IMR-90 (cell line): ENCODE measurements at regions not wholly inside any gene's neighbourhood (a gene's known extent, or its start where the extent isn't known, plus 50 kb on each side); places are given as distances from the start of the nearest gene placed in this dataset.
A peak's percentile ranks its signal among the peaks of the same experiment; 100 is the strongest.

Experiments
- ATAC-seq: fragments of 200-7000 bp; cut with Tn5 transposase; 2 replicates; pipeline ENCODE4 v1.9.1; 2020; ENCODE audit warnings: low read depth, mild to moderate bottlenecking, moderate library complexity
- BruUV-seq: library from RNA; stranded (reverse); fragments of 400-500 nt; replicated peaks from 2 replicates; lab custom pipeline; 2021; lab: Mats Ljungman, UMichigan
- CTCF ChIA-PET: fragments of 300-600 bp; formaldehyde crosslinking; extraction: SDS; loops from one replicate; lab custom pipeline; 2021; ENCODE audit warnings: antibody characterized with exemption; lab: Yijun Ruan, JAX
- POLR2A ChIA-PET: fragments of 300-600 bp; sonication (Branson Sonifier 250); formaldehyde crosslinking; loops from one replicate; lab custom pipeline; 2022; ENCODE audit warnings: antibody characterized with exemption; ENCODE audit not compliant: unreplicated experiment; lab: Charles Lee
- DNase-seq: peaks from one replicate; pipeline ENCODE4 v3.0.0; 2013
- H2AFZ ChIP-seq: replicated peaks from 2 replicates; pipeline ENCODE3; 2013; ENCODE audit warnings: low read length, mild to moderate bottlenecking; ENCODE audit not compliant: poor library complexity
- H2AK5ac ChIP-seq: 2 replicates; pipeline ENCODE4 v1.6.1; 2013; ENCODE audit warnings: low read depth, low read length, inconsistent platforms
- H2AK9ac ChIP-seq: replicated peaks from 2 replicates; pipeline ENCODE3; 2013; ENCODE audit warnings: mild to moderate bottlenecking, low read depth, low read length, moderate library complexity; ENCODE audit not compliant: poor library complexity
- H2BK120ac ChIP-seq: 2 replicates; pipeline ENCODE4 v1.6.1; 2013; ENCODE audit warnings: low read depth, low read length, inconsistent platforms
- H2BK15ac ChIP-seq: 3 replicates; pipeline ENCODE4 v1.6.1; 2013; ENCODE audit warnings: low read depth, low read length, inconsistent platforms
- H2BK20ac ChIP-seq: 2 replicates; pipeline ENCODE4 v1.6.1; 2013; ENCODE audit warnings: low read depth, mild to moderate bottlenecking, inconsistent platforms, low read length, moderate library complexity
- H2BK5ac ChIP-seq: 2 replicates; pipeline ENCODE4 v1.6.1; 2013; ENCODE audit warnings: mild to moderate bottlenecking, low read depth, low read length, inconsistent platforms; ENCODE audit not compliant: poor library complexity, severe bottlenecking
- H3K14ac ChIP-seq: replicated peaks from 2 replicates; pipeline ENCODE4 v1.6.1; 2013; ENCODE audit warnings: low read depth, low read length, inconsistent platforms
- H3K18ac ChIP-seq: 2 replicates; pipeline ENCODE4 v1.6.1; 2013; ENCODE audit warnings: low read depth, low read length, control low read depth
- H3K23ac ChIP-seq: 2 replicates; pipeline ENCODE4 v1.6.1; 2013; ENCODE audit warnings: low read depth, low read length, inconsistent platforms
- H3K27ac ChIP-seq: 2 replicates; pipeline ENCODE4 v1.5.1; 2013; ENCODE audit warnings: mild to moderate bottlenecking, control low read depth, low read length; ENCODE audit not compliant: insufficient read depth
- H3K27me3 ChIP-seq: 2 replicates; pipeline ENCODE4 v1.6.1; 2013; ENCODE audit warnings: low read length; ENCODE audit not compliant: control insufficient read depth, insufficient read depth
- H3K36me3 ChIP-seq: 2 replicates; pipeline ENCODE4 v1.6.1; 2013; ENCODE audit warnings: low read length, mixed read lengths; ENCODE audit not compliant: control insufficient read depth, insufficient read depth
- H3K4ac ChIP-seq: 2 replicates; pipeline ENCODE4 v1.6.1; 2013; ENCODE audit warnings: low read depth, low read length, inconsistent platforms
- H3K4me1 ChIP-seq: 2 replicates; pipeline ENCODE4 v1.6.1; 2013; ENCODE audit warnings: low read length, mixed read lengths; ENCODE audit not compliant: control insufficient read depth, insufficient read depth
- H3K4me2 ChIP-seq: 2 replicates; pipeline ENCODE4 v1.6.1; 2013; ENCODE audit warnings: low read depth, mild to moderate bottlenecking, control low read depth, low read length, moderate library complexity
- H3K4me3 ChIP-seq: 2 replicates; pipeline ENCODE4 v1.5.1; 2013; ENCODE audit warnings: low read depth, mild to moderate bottlenecking, control low read depth, low read length, moderate library complexity; ENCODE audit not compliant: insufficient read depth
- H3K56ac ChIP-seq: 2 replicates; pipeline ENCODE4 v1.6.1; 2013; ENCODE audit warnings: low read length, inconsistent platforms; ENCODE audit not compliant: insufficient read depth; ENCODE audit errors: extremely low read depth
- H3K79me1 ChIP-seq, 2 experiments: 2 replicates each; pipeline ENCODE4 v1.6.1; 2013; ENCODE audit warnings: low read length in 2 of 2, inconsistent platforms in 1 of 2, low read depth in 1 of 2
- H3K9ac ChIP-seq: 2 replicates; pipeline ENCODE4 v1.6.1; 2013; ENCODE audit warnings: low read depth, low read length, control low read depth
- H3K9me1 ChIP-seq: 2 replicates; pipeline ENCODE4 v1.6.1; 2013; ENCODE audit warnings: low read length, inconsistent platforms; ENCODE audit not compliant: insufficient read depth
- H3K9me3 ChIP-seq: 2 replicates; pipeline ENCODE4 v1.6.1; 2013; ENCODE audit warnings: low read length; ENCODE audit not compliant: control insufficient read depth, insufficient read depth
- H4K20me1 ChIP-seq: 2 replicates; pipeline ENCODE4 v1.6.1; 2013; ENCODE audit warnings: low read length, inconsistent platforms; ENCODE audit not compliant: insufficient read depth
- H4K5ac ChIP-seq: 2 replicates; pipeline ENCODE4 v1.6.1; 2013; ENCODE audit warnings: mild to moderate bottlenecking, low read depth, low read length, control low read depth
- H4K8ac ChIP-seq, 2 experiments: 2 replicates each; pipeline ENCODE4 v1.6.1; 2013; ENCODE audit warnings: low read depth in 2 of 2, low read length in 2 of 2, control low read depth in 1 of 2, inconsistent platforms in 1 of 2
- H4K91ac ChIP-seq: 2 replicates; pipeline ENCODE4 v1.6.1; 2013; ENCODE audit warnings: low read depth, low read length, inconsistent platforms; ENCODE audit not compliant: insufficient read depth
- BHLHE40 ChIP-seq: fragments of 150-350 bp; IDR thresholded peaks from 2 replicates; pipeline ENCODE4 v1.6.1; 2016; ENCODE audit warnings: mild to moderate bottlenecking, low read depth, low read length
- CEBPB ChIP-seq: IDR thresholded peaks from 2 replicates; pipeline ENCODE4 v1.6.1; 2012; ENCODE audit warnings: low read depth, low read length, improper control_type of control experiment
- CHD1 ChIP-seq: IDR thresholded peaks from 2 replicates; pipeline ENCODE4 v1.6.1; 2012; ENCODE audit warnings: low read depth, low read length, improper control_type of control experiment
- FOS ChIP-seq: fragments of 150-350 bp; IDR thresholded peaks from 2 replicates; pipeline ENCODE4 v1.6.1; 2016; ENCODE audit warnings: low read depth, low read length
- MAFK ChIP-seq: IDR thresholded peaks from 2 replicates; pipeline ENCODE4 v1.6.1; 2012; ENCODE audit warnings: low read depth, low read length, improper control_type of control experiment
- MAZ ChIP-seq: IDR thresholded peaks from 2 replicates; pipeline ENCODE4 v1.6.1; 2012; ENCODE audit warnings: low read depth, mild to moderate bottlenecking, low read length, improper control_type of control experiment, moderate library complexity, borderline replicate concordance
- MXI1 ChIP-seq: IDR thresholded peaks from 2 replicates; pipeline ENCODE4 v1.6.1; 2012; ENCODE audit warnings: low read depth, mild to moderate bottlenecking, low read length, moderate library complexity, borderline replicate concordance
- NFE2L2 ChIP-seq: fragments of 150-350 bp; IDR thresholded peaks from 2 replicates; pipeline ENCODE4 v1.6.1; 2016; ENCODE audit warnings: low read depth, mild to moderate bottlenecking, low read length
- POLR2A ChIP-seq: IDR thresholded peaks from 2 replicates; pipeline ENCODE4 v1.6.1; 2012; ENCODE audit warnings: mild to moderate bottlenecking, low read depth, low read length
- RAD21 ChIP-seq: IDR thresholded peaks from 2 replicates; pipeline ENCODE4 v1.6.1; 2012; ENCODE audit warnings: low read length, improper control_type of control experiment
- RCOR1 ChIP-seq: IDR thresholded peaks from 2 replicates; pipeline ENCODE4 v1.6.1; 2012; ENCODE audit warnings: mild to moderate bottlenecking, low read length, improper control_type of control experiment; ENCODE audit not compliant: insufficient replicate concordance
- RFX5 ChIP-seq: IDR thresholded peaks from 2 replicates; pipeline ENCODE4 v1.8.0; 2012; ENCODE audit warnings: low read depth, mild to moderate bottlenecking, low read length, moderate library complexity
- SMC3 ChIP-seq: fragments of 150-350 bp; IDR thresholded peaks from 2 replicates; pipeline ENCODE4 v1.6.1; 2016; ENCODE audit warnings: low read depth, mild to moderate bottlenecking, antibody characterized with exemption, low read length, moderate library complexity
- WGBS, 2 experiments: methylation state at CpG; one replicate each; pipeline versions ENCODE4 v1.1.5 to v1.1.7; 2013; ENCODE audit warnings: missing lambda C conversion rate in 2 of 2; ENCODE audit not compliant: insufficient read length in 1 of 2; ENCODE audit errors: extremely low coverage in 2 of 2; 5-methylcytosine and 5-hydroxymethylcytosine counted together
- dilution Hi-C: fragments of 300-500 bp; cut with HindIII; formaldehyde crosslinking; loops from one replicate; pipeline ENCODE4 v1.14.3; 2018; ENCODE audit warnings: low sequenced_read_pairs; ENCODE audit not compliant: unreplicated experiment
- in situ Hi-C: fragments of 300-500 bp; cut with MboI; formaldehyde crosslinking; loops from 3 replicates; pipeline ENCODE4 v1.14.3; 2019; ENCODE audit warnings: low sequenced_read_pairs, inconsistent platforms, mixed read lengths
- intact Hi-C: fragments of 100-400 bp; cut with micrococcal nuclease; formaldehyde crosslinking; loops from 2 replicates; pipeline ENCODE4 v1.10.0; 2022
- TF ChIP-seq, protein P1 (sequence below): fragments of 150-350 bp; IDR thresholded peaks from 2 replicates; pipeline ENCODE4 v1.6.1; 2017; ENCODE audit warnings: mild to moderate bottlenecking, antibody characterized with exemption, low read length, low read depth
- TF ChIP-seq, protein P2 (sequence below): fragments of 150-350 bp; IDR thresholded peaks from 2 replicates; pipeline ENCODE4 v1.6.1; 2016; ENCODE audit warnings: low read depth, mild to moderate bottlenecking, low read length, moderate library complexity, borderline replicate concordance
- TF ChIP-seq, protein P3 (sequence below): conservative IDR thresholded peaks from 2 replicates; pipeline ENCODE4 v1.5.1; 2012; ENCODE audit warnings: mild to moderate bottlenecking, low read depth, low read length, improper control_type of control experiment

DNA sequence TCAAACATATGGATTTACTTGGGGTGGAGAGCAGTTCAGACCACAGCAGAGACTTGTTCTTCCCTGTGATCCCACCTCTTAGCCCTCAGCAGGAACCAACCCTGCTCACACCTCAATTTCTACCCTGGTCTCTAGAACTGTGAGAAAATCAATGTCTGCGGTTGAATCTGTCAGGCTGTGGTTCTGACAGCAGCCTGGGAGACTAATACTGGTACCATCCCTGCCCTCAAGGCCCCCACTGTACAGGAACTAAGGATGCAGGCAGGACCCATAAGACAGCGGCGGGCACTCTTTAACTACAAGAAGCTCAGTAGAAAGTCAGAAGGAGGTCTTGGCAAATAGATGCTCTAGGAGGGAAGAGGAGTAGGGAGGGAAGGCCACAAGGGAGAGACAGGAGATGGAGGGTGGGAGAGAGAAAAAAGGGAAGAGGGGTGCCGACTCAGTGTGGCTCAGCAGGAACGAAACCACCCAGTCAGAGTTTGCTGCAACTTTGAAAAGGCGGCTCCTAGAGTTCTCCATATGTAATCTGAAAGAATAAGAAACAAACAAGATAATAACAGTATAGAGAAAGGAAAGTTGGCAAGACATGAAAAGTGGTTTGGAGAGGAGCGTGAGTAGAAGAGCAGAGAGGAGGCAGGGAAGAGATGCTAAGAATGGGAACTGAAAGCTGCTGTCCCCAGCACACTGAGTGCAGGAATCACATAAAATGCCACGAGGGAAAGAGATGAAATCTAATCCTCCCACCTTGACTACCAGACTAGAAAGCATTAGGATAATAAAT lies 323.9 kb upstream of the ID2 start:
- Histone ChIP-seq H3K27ac (no peak overlapping the region), H3K56ac (no peak overlapping the region), H3K9me3 (peaks cover 4% of the 10 kb centered on the region), H3K18ac (no peak overlapping the region), H3K9ac (no peak overlapping the region), H3K14ac (no peak overlapping the region), H4K20me1 (no peaks in the 10 kb centered on the region), H3K9me1 (no peaks in the 10 kb centered on the region), H3K4ac (no peak overlapping the region), H2BK120ac (no peak overlapping the region), H3K27me3 (peaks cover 2% of the 10 kb centered on the region; the same call in 1 of the 2 replicates), H2AFZ (no peak overlapping the region), H4K5ac (no peak overlapping the region), H2BK15ac (no peak overlapping the region), H4K8ac (no peak overlapping the region), H3K4me3 (no peak overlapping the region), H2AK5ac (no peak overlapping the region), H3K4me1 (no peaks in the 10 kb centered on the region), H3K4me2 (peak overlapping the region; percentile 13; the same call in 1 of the 2 replicates), H2BK20ac (no peak overlapping the region), H3K23ac (no peak overlapping the region), H3K36me3 (no peaks in the 10 kb centered on the region), H2BK5ac (no peak overlapping the region), H2AK9ac (no peak overlapping the region), H4K91ac (no peak overlapping the region), H3K79me1 (no peaks in the 10 kb centered on the region)
- no peak for DNase-seq
- CTCF ChIA-PET = no interaction called here
- TF ChIP-seq SMC3 = no peak
- no peak for TF ChIP-seq MAFK
- TF ChIP-seq, protein P1, sequence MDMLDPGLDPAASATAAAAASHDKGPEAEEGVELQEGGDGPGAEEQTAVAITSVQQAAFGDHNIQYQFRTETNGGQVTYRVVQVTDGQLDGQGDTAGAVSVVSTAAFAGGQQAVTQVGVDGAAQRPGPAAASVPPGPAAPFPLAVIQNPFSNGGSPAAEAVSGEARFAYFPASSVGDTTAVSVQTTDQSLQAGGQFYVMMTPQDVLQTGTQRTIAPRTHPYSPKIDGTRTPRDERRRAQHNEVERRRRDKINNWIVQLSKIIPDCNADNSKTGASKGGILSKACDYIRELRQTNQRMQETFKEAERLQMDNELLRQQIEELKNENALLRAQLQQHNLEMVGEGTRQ = no peak
- TF ChIP-seq MAZ = no peak
- TF ChIP-seq RFX5 = no peak
- TF ChIP-seq RAD21 = no peak
- no peak for TF ChIP-seq CEBPB
- TF ChIP-seq, protein P2, sequence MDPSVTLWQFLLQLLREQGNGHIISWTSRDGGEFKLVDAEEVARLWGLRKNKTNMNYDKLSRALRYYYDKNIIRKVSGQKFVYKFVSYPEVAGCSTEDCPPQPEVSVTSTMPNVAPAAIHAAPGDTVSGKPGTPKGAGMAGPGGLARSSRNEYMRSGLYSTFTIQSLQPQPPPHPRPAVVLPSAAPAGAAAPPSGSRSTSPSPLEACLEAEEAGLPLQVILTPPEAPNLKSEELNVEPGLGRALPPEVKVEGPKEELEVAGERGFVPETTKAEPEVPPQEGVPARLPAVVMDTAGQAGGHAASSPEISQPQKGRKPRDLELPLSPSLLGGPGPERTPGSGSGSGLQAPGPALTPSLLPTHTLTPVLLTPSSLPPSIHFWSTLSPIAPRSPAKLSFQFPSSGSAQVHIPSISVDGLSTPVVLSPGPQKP = no peak
- TF ChIP-seq, protein P3, sequence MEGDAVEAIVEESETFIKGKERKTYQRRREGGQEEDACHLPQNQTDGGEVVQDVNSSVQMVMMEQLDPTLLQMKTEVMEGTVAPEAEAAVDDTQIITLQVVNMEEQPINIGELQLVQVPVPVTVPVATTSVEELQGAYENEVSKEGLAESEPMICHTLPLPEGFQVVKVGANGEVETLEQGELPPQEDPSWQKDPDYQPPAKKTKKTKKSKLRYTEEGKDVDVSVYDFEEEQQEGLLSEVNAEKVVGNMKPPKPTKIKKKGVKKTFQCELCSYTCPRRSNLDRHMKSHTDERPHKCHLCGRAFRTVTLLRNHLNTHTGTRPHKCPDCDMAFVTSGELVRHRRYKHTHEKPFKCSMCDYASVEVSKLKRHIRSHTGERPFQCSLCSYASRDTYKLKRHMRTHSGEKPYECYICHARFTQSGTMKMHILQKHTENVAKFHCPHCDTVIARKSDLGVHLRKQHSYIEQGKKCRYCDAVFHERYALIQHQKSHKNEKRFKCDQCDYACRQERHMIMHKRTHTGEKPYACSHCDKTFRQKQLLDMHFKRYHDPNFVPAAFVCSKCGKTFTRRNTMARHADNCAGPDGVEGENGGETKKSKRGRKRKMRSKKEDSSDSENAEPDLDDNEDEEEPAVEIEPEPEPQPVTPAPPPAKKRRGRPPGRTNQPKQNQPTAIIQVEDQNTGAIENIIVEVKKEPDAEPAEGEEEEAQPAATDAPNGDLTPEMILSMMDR = no peak
- TF ChIP-seq FOS = no peak
- TF ChIP-seq RCOR1 = no peak
- no peak for TF ChIP-seq POLR2A
- TF ChIP-seq CHD1 = no peak
- no peak for TF ChIP-seq BHLHE40
- no peak for TF ChIP-seq MXI1
- no peak for TF ChIP-seq NFE2L2
- intact Hi-C loops (no loop called here), in situ Hi-C loops (no loop called here), dilution Hi-C loops (no loop called here)
- BruUV-seq = no TSS peak
- POLR2A ChIA-PET = no interaction called here
- ATAC-seq = no peak
- no CpG with 5 or more reads among the region's 8 CpGs for WGBS, 2 experiments
